Esophagus squamous epithelium (tissue), 4 donors: ENCODE measurements at regions not wholly inside any gene's neighbourhood (a gene's known extent, or its start where the extent isn't known, plus 50 kb on each side); places are given as distances from the start of the nearest gene placed in this dataset.

Experiments
- CTCF ChIP-seq, 6 experiments: fragments of 450-650 bp in 4 of 6; fragments of 200-600 bp in 2 of 6; sonication (generic) in 2 of 6; IDR thresholded peaks; one replicate each; pipeline ENCODE4 v1.5.1; 2016 to 2019; ENCODE audit warnings: antibody characterized with exemption in 6 of 6, mild to moderate bottlenecking in 4 of 6, moderate library complexity in 4 of 6
- POLR2A ChIP-seq, 4 donors: fragments of 450-650 bp; IDR thresholded peaks; one replicate each; pipeline ENCODE4 v1.6.1; 2017; ENCODE audit warnings: antibody characterized with exemption in 4 of 4, mild to moderate bottlenecking in 4 of 4, moderate library complexity in 3 of 4

GRCh38 chr10:90989378-90989777 lies 68.5 kb upstream of the ANKRD1 start:
- TF ChIP-seq CTCF (IDR thresholded peaks at IDR 0.05) (no peak), POLR2A (IDR thresholded peaks at IDR 0.05) (no peak)
